K562 (cell line): ENCODE measurements at regions not wholly inside any gene's neighbourhood (a gene's known extent, or its start where the extent isn't known, plus 50 kb on each side); places are given as distances from the start of the nearest gene placed in this dataset.
A peak's percentile ranks its signal among the peaks of the same experiment; 100 is the strongest.

Source experiments
- ATAC-seq: fragments of 200-7000 bp; cut with Tn5 transposase; 3 replicates; pipeline ENCODE4 v1.9.1; 2020; ENCODE audit warnings: moderate library complexity
- BruUV-seq: library from RNA; stranded (reverse); fragments of 400-500 nt; replicated peaks from 2 replicates; lab custom pipeline; 2021; lab: Mats Ljungman, UMichigan
- CTCF ChIA-PET: fragments of 300-600 bp; formaldehyde crosslinking; extraction: SDS; loops from one replicate; lab custom pipeline; 2021; ENCODE audit warnings: low intra/inter-chr PET ratio; lab: Yijun Ruan, JAX
- POLR2A ChIA-PET: fragments of 300-600, 350-650 bp; sonication (Branson Sonifier 250); formaldehyde crosslinking; extraction: SDS; loops from one replicate; lab custom pipeline; 2021; ENCODE audit warnings: antibody characterized with exemption, inconsistent platforms; lab: Yijun Ruan, JAX
- DNase-seq, 4 experiments: peaks; one replicate each; pipeline versions ENCODE4 v3.0.0 to v3.0.0-alpha.2; 2011 to 2018; ENCODE audit warnings: low spot score in 3 of 4, mixed read lengths in 3 of 4; ENCODE audit errors: extremely low read depth in 1 of 4
- FAIRE-seq: peaks from 2 replicates; lab custom pipeline; 2011; peaks lifted over from hg19 to GRCh38; lab: Jason Lieb, UNC
- H2AFZ ChIP-seq: 2 replicates; pipeline ENCODE4 v1.6.0; 2011; ENCODE audit warnings: low read depth, low read length, control low read depth, inconsistent platforms
- H3K27ac ChIP-seq: fragments of 200-600 bp; 3 replicates; pipeline ENCODE4 v1.8.0; 2011; ENCODE audit warnings: low read depth, mild to moderate bottlenecking, control low read depth, inconsistent platforms, low read length, moderate library complexity, mixed read lengths; ENCODE audit errors: extremely low read depth
- H3K27me3 ChIP-seq, 2 experiments: fragments of 300-600 bp in 1 of 2; 2 replicates in 1 of 2; 3 replicates in 1 of 2; pipeline versions ENCODE4 v1.6.0 to v1.8.0; 2011; ENCODE audit warnings: inconsistent platforms in 2 of 2, low read length in 2 of 2, mild to moderate bottlenecking in 1 of 2, mixed read lengths in 1 of 2, moderate library complexity in 1 of 2; ENCODE audit not compliant: control insufficient read depth in 2 of 2, insufficient read depth in 2 of 2
- H3K36me3 ChIP-seq: fragments of 300-600 bp; 3 replicates; pipeline ENCODE4 v1.8.0; 2011; ENCODE audit warnings: mild to moderate bottlenecking, low read length, inconsistent platforms; ENCODE audit not compliant: control insufficient read depth, insufficient read depth
- H3K4me1 ChIP-seq, 2 experiments: fragments of 200-600 bp in 1 of 2; replicated peaks in 1 of 2; 2 replicates in 1 of 2; 3 replicates in 1 of 2; pipeline versions ENCODE4 v1.5.1 to v1.8.0; 2011; ENCODE audit warnings: inconsistent platforms in 2 of 2, low read length in 2 of 2, mild to moderate bottlenecking in 1 of 2, mixed read lengths in 1 of 2, moderate library complexity in 1 of 2; ENCODE audit not compliant: control insufficient read depth in 2 of 2, insufficient read depth in 2 of 2
- H3K4me2 ChIP-seq: 2 replicates; pipeline ENCODE4 v1.6.1; 2011; ENCODE audit warnings: low read length, control low read depth, inconsistent platforms, mixed read lengths; ENCODE audit not compliant: insufficient read depth
- H3K4me3 ChIP-seq: fragments of 200-600 bp; sonication (generic), shearing (Covaris generic); 2 replicates; pipeline ENCODE4 v1.5.1; 2016; ENCODE audit warnings: control low read depth, inconsistent platforms
- H3K79me2 ChIP-seq: fragments of 200-600 bp; 3 replicates; pipeline ENCODE4 v1.8.0; 2011; ENCODE audit warnings: low read length, inconsistent platforms; ENCODE audit not compliant: control insufficient read depth, insufficient read depth
- H3K9ac ChIP-seq, 2 experiments: 2 replicates each; pipeline versions ENCODE4 v1.6.0 to v1.6.1; 2011; ENCODE audit warnings: low read depth in 2 of 2, low read length in 2 of 2, control low read depth in 1 of 2, inconsistent platforms in 1 of 2, mild to moderate bottlenecking in 1 of 2, mixed read lengths in 1 of 2; ENCODE audit not compliant: insufficient read depth in 1 of 2
- H3K9me1 ChIP-seq: one replicate; pipeline ENCODE4 v1.6.0; 2011; ENCODE audit warnings: inconsistent platforms, mild to moderate bottlenecking, low read length, moderate library complexity; ENCODE audit not compliant: control insufficient read depth, insufficient read depth
- H3K9me3 ChIP-seq: replicated peaks from 2 replicates; pipeline ENCODE4 v1.5.1; 2011; ENCODE audit warnings: low read depth, low read length, inconsistent platforms; ENCODE audit not compliant: control insufficient read depth, insufficient read depth
- H4K20me1 ChIP-seq: replicated peaks from 2 replicates; pipeline ENCODE4 v1.6.1; 2011; ENCODE audit warnings: low read length, inconsistent platforms, mixed read lengths; ENCODE audit not compliant: control insufficient read depth, insufficient read depth
- CBFA2T3 ChIP-seq: fragments of 450-650 bp; IDR thresholded peaks from 2 replicates; pipeline ENCODE4 v1.6.1; 2017
- CEBPB ChIP-seq: fragments of 450-650 bp; IDR thresholded peaks from 2 replicates; pipeline ENCODE4 v1.6.1; 2016; ENCODE audit warnings: missing genetic modification characterization, missing compliant biosample characterization
- COPS2 ChIP-seq: fragments of 450-650 bp; conservative IDR thresholded peaks from 2 replicates; pipeline ENCODE4 v1.6.1; 2016; ENCODE audit warnings: mild to moderate bottlenecking, moderate library complexity
- E2F6 ChIP-seq, 2 experiments: IDR thresholded peaks; 2 replicates each; pipeline ENCODE4 v1.6.1; 2011; ENCODE audit warnings: borderline replicate concordance in 1 of 2, control low read depth in 1 of 2, low read depth in 1 of 2, low read length in 1 of 2, mild to moderate bottlenecking in 1 of 2, mixed read lengths in 1 of 2, moderate library complexity in 1 of 2; ENCODE audit not compliant: insufficient read depth in 1 of 2, insufficient read length in 1 of 2, poor library complexity in 1 of 2, severe bottlenecking in 1 of 2; ENCODE audit errors: extremely low read depth in 1 of 2
- HDAC2 ChIP-seq: fragments of 450-650 bp; IDR thresholded peaks from 2 replicates; pipeline ENCODE4 v1.6.1; 2016; ENCODE audit warnings: mild to moderate bottlenecking
- MEIS2 ChIP-seq: fragments of 450-650 bp; IDR thresholded peaks from 2 replicates; pipeline ENCODE4 v1.6.1; 2014; ENCODE audit warnings: mild to moderate bottlenecking; ENCODE audit not compliant: partially characterized antibody
- WGBS: fragments of 100-300 bp; shearing (Covaris generic); methylation state at CpG from one replicate; pipeline ENCODE4 v1.1.6; 2016; ENCODE audit warnings: low coverage, mixed read lengths; ENCODE audit not compliant: insufficient coverage; ENCODE audit errors: missing lambda C conversion rate; 5-methylcytosine and 5-hydroxymethylcytosine counted together
- in situ Hi-C: fragments of 300-500 bp; cut with MboI; formaldehyde crosslinking; loops from 4 replicates; pipeline ENCODE4 v1.15.0; 2018; ENCODE audit warnings: inconsistent platforms, mixed read lengths
- intact Hi-C: fragments of 100-400 bp; cut with micrococcal nuclease; formaldehyde crosslinking; loops from 2 replicates; pipeline ENCODE4 v1.14.2; 2022

GRCh38 chr7:118974836-118975235 is 750.3 kb downstream of the ANKRD7 start (continued):
- TF ChIP-seq E2F6 (IDR thresholded peaks at IDR 0.05; ENCODE audit: borderline replicate concordance in 1 of 2, extremely low read depth in 1 of 2, insufficient read depth in 1 of 2, insufficient read length in 1 of 2, low read depth in 1 of 2, low read length in 1 of 2, poor library complexity in 1 of 2, severe bottlenecking in 1 of 2), result no peak
- TF ChIP-seq MEIS2, result no peak
- TF ChIP-seq CBFA2T3, result no peak
- no peak for TF ChIP-seq COPS2
- TF ChIP-seq, all 486 proteins: peak for 0

- TF ChIP-seq HDAC2, result no peak
- 0 out of 2 replicates have a peak, but pooled peaks have one; percentile 9 for TF ChIP-seq CEBPB (tag)
- DNase-seq (no peak), ATAC-seq (no peak), FAIRE-seq (no peak)
- Histone ChIP-seq H3K4me1 (no peaks in the 10 kb centered on the region), H3K9me1 (no peaks in the 10 kb centered on the region), H3K9ac (no peak overlapping the region), H3K4me2 (no peak overlapping the region), H3K27me3 (no peaks in the 10 kb centered on the region), H2AFZ (no peak overlapping the region), H3K36me3 (no peaks in the 10 kb centered on the region), H3K27ac (no peak overlapping the region), H4K20me1 (no peaks in the 10 kb centered on the region), H3K79me2 (no peaks in the 10 kb centered on the region), H3K4me3 (no peak overlapping the region), H3K9me3 (peaks cover 3% of the 10 kb centered on the region)
- CTCF ChIA-PET, result no interaction called here
- WGBS, result 0% methylated on average over 1 of the region's 1 CpG
- POLR2A ChIA-PET, result no interaction called here
- in situ Hi-C loops (no loop called here), intact Hi-C loops (no loop called here)
- BruUV-seq, result no TSS peak
Measured at GRCh38 chr7:118995350-118995749, 770.8 kb downstream of the ANKRD7 start.
